CD4-positive, alpha-beta memory T cell (primary cell): ENCODE measurements at regions not wholly inside any gene's neighbourhood (a gene's known extent, or its start where the extent isn't known, plus 50 kb on each side); places are given as distances from the start of the nearest gene placed in this dataset.

Experiments used
- CTCF ChIA-PET: fragments of 350-600 bp; sonication (Branson Sonifier 250); formaldehyde crosslinking; loops from one replicate; lab custom pipeline; 2021; ENCODE audit warnings: inconsistent platforms; ENCODE audit not compliant: partially characterized antibody; lab: Charles Lee
- POLR2A ChIA-PET: fragments of 350-600 bp; sonication (Branson Sonifier 250); formaldehyde crosslinking; loops from one replicate; lab custom pipeline; 2021; ENCODE audit not compliant: partially characterized antibody; lab: Charles Lee
- DNase-seq, 5 donors: peaks; one replicate each; pipeline versions ENCODE4 v3.0.0 to v3.0.0-alpha.2; 2020 to 2022; ENCODE audit warnings: mixed read lengths in 1 of 5
- H3K27ac ChIP-seq: one replicate; pipeline ENCODE4 v1.7.0; 2013; ENCODE audit warnings: low read depth, low read length
- H3K27me3 ChIP-seq: 2 replicates; pipeline ENCODE4 v1.7.0; 2013; ENCODE audit warnings: mild to moderate bottlenecking, low read length, moderate library complexity; ENCODE audit not compliant: insufficient read depth
- H3K36me3 ChIP-seq: 2 replicates; pipeline ENCODE4 v1.7.0; 2013; ENCODE audit warnings: mild to moderate bottlenecking, low read length, moderate library complexity; ENCODE audit not compliant: insufficient read depth
- H3K4me1 ChIP-seq: 2 replicates; pipeline ENCODE4 v1.7.0; 2013; ENCODE audit warnings: mild to moderate bottlenecking, low read length, moderate library complexity; ENCODE audit not compliant: insufficient read depth
- H3K4me3 ChIP-seq, 2 donors: one replicate each; pipeline ENCODE4 v1.7.0; 2013; ENCODE audit warnings: low read length in 2 of 2, mild to moderate bottlenecking in 1 of 2
- H3K9me3 ChIP-seq, 2 donors: one replicate each; pipeline ENCODE4 v1.7.0; 2013; ENCODE audit warnings: low read length in 2 of 2, control low read depth in 1 of 2; ENCODE audit not compliant: control insufficient read depth in 1 of 2
- H3K27ac Mint-ChIP-seq, 7 donors: one replicate each; pipeline ENCODE4 v1.8.0; 2020 to 2021; ENCODE audit warnings: mixed read lengths in 7 of 7, mild to moderate bottlenecking in 6 of 7, inconsistent platforms in 3 of 7, moderate library complexity in 3 of 7
- H3K27me3 Mint-ChIP-seq, 2 donors: one replicate each; pipeline ENCODE4 v1.8.0; 2020 to 2021; ENCODE audit warnings: mixed read lengths in 2 of 2
- H3K36me3 Mint-ChIP-seq, 2 donors: one replicate each; pipeline ENCODE4 v1.8.0; 2020 to 2021; ENCODE audit warnings: mixed read lengths in 2 of 2, inconsistent platforms in 1 of 2, mild to moderate bottlenecking in 1 of 2
- H3K4me1 Mint-ChIP-seq, 4 donors: one replicate each; pipeline ENCODE4 v1.8.0; 2020 to 2021; ENCODE audit warnings: mixed read lengths in 4 of 4, mild to moderate bottlenecking in 1 of 4
- H3K4me3 Mint-ChIP-seq, 8 donors: one replicate each; pipeline ENCODE4 v1.8.0; 2020 to 2021; ENCODE audit warnings: mixed read lengths in 8 of 8, mild to moderate bottlenecking in 7 of 8, moderate library complexity in 6 of 8, inconsistent platforms in 3 of 8
- H3K9me3 Mint-ChIP-seq, 8 donors: one replicate each; pipeline ENCODE4 v1.8.0; 2020 to 2021; ENCODE audit warnings: mixed read lengths in 8 of 8, mild to moderate bottlenecking in 5 of 8, inconsistent platforms in 3 of 8, moderate library complexity in 1 of 8
- intact Hi-C: fragments of 100-400 bp; cut with micrococcal nuclease; formaldehyde crosslinking; loops from one replicate; pipeline ENCODE4 v1.15.1; 2023

GRCh38 chr2:146295080-146295670 lies 1549.7 kb upstream of the ACVR2A start:
- ChIA-PET POLR2A (no interaction called here), CTCF (no interaction called here)
- DNase-seq, result no peak
- Mint-ChIP-seq H3K9me3 (peaks cover 0 to 32% (median 18%) of the 10 kb centered on the region in 8 donors), H3K27me3 (no peaks in the 10 kb centered on the region), H3K27ac (no peak overlapping the region), H3K4me1 (no peaks in the 10 kb centered on the region), H3K36me3 (no peaks in the 10 kb centered on the region), H3K4me3 (no peak overlapping the region)
- H3K27me3 ChIP-seq, result no peaks in the 10 kb centered on the region
- H3K9me3 ChIP-seq, result no peaks in the 10 kb centered on the region
- H3K4me3 ChIP-seq, result no peak overlapping the region
- no peak overlapping the region for H3K27ac ChIP-seq
- no peaks in the 10 kb centered on the region for H3K36me3 ChIP-seq
- intact Hi-C loops, result no loop called here
- H3K4me1 ChIP-seq, result no peaks in the 10 kb centered on the region

DNA sequence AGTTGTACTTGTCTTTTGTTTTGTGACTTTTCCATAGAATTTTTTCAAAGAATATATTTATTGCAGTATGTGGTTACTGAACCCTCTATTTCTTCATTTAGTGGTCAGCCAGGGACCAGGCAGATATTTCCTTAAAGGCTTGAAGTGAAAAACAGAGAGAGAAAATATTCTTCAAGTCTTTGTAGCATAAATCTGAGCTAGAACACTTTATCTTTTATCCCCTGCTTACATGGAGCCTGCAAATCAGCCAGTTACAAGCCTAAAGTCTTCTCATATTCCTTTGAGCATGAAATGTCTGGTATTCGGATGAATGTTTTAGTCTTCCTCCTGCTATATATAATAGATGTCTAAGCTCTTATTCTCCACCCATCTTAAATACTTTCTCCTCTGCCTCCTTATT lies 1557.5 kb upstream of the ACVR2A start:
- Histone ChIP-seq H3K4me1 (no peaks in the 10 kb centered on the region), H3K27me3 (no peaks in the 10 kb centered on the region), H3K4me3 (no peak overlapping the region), H3K36me3 (no peaks in the 10 kb centered on the region), H3K9me3 (no peaks in the 10 kb centered on the region), H3K27ac (no peak overlapping the region)
- H3K27ac Mint-ChIP-seq, result no peak overlapping the region
- no peaks in the 10 kb centered on the region for H3K36me3 Mint-ChIP-seq
- CTCF ChIA-PET, result no interaction called here
- no peak overlapping the region for H3K4me3 Mint-ChIP-seq
- POLR2A ChIA-PET, result no interaction called here
- no peaks in the 10 kb centered on the region for H3K27me3 Mint-ChIP-seq
- no peaks in the 10 kb centered on the region for H3K4me1 Mint-ChIP-seq
- intact Hi-C loops, result no loop called here
- H3K9me3 Mint-ChIP-seq, result peaks cover 0 to 20% (median 9%) of the 10 kb centered on the region in 8 donors
- no peak for DNase-seq

DNA sequence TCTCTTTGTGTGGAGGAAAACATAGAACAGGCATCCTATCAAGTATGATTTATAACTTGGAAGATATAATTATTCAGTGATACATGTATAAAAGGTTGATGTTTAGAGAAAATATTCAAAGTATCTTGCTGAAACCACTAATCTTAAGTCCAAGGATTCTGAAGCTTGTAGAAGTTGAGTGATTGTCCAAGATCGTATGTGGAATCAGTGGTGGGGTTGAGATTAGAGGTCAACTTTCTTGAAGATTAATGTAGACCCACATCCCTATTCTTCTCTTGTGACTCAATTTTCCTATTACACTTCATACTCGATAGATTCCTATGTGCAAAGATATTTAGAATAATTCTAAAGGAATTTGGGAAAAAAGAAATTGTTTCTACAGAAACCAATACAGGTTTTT lies 1565.9 kb upstream of the ACVR2A start:
- peaks cover 0 to 4% (median 0%) of the 10 kb centered on the region in 8 donors for H3K9me3 Mint-ChIP-seq
- H3K4me3 Mint-ChIP-seq, result no peak overlapping the region
- no peaks in the 10 kb centered on the region for H3K4me1 Mint-ChIP-seq
- H3K4me3 ChIP-seq, result no peak overlapping the region
- H3K36me3 Mint-ChIP-seq, result no peaks in the 10 kb centered on the region
- no peaks in the 10 kb centered on the region for H3K36me3 ChIP-seq
- DNase-seq, result no peak
- POLR2A ChIA-PET, result no interaction called here
- intact Hi-C loops, result no loop called here
- no peaks in the 10 kb centered on the region for H3K9me3 ChIP-seq
- H3K27ac Mint-ChIP-seq, result no peak overlapping the region
- CTCF ChIA-PET, result no interaction called here
- H3K27me3 Mint-ChIP-seq, result no peaks in the 10 kb centered on the region
- no peak overlapping the region for H3K27ac ChIP-seq
- H3K4me1 ChIP-seq, result no peaks in the 10 kb centered on the region
- no peaks in the 10 kb centered on the region for H3K27me3 ChIP-seq

- H3K9me3 Mint-ChIP-seq, result peaks cover 0 to 6% (median 0%) of the 10 kb centered on the region in 8 donors
- H3K36me3 Mint-ChIP-seq, result no peaks in the 10 kb centered on the region
- Histone ChIP-seq H3K4me1 (no peaks in the 10 kb centered on the region), H3K27ac (no peak overlapping the region), H3K4me3 (no peak overlapping the region), H3K27me3 (no peaks in the 10 kb centered on the region), H3K9me3 (no peaks in the 10 kb centered on the region), H3K36me3 (no peaks in the 10 kb centered on the region)
- H3K27me3 Mint-ChIP-seq, result no peaks in the 10 kb centered on the region
- ChIA-PET POLR2A (no interaction called here), CTCF (no interaction called here)
- H3K4me3 Mint-ChIP-seq, result no peak overlapping the region
- no peaks in the 10 kb centered on the region for H3K4me1 Mint-ChIP-seq
- intact Hi-C loops, result no loop called here
- no peak overlapping the region for H3K27ac Mint-ChIP-seq
- no peak for DNase-seq
These were observed 1573.5 kb upstream of the ACVR2A start for GRCh38 chr2:146271131-146271831.

GRCh38 chr2:146270618-146271017 lies 1574.2 kb upstream of the ACVR2A start:
- DNase-seq, result no peak
- intact Hi-C loops, result no loop called here
- no peaks in the 10 kb centered on the region for H3K36me3 Mint-ChIP-seq
- H3K27ac ChIP-seq, result no peak overlapping the region
- ChIA-PET CTCF (no interaction called here), POLR2A (no interaction called here)
- H3K27ac Mint-ChIP-seq, result no peak overlapping the region
- no peaks in the 10 kb centered on the region for H3K4me1 ChIP-seq
- no peak overlapping the region for H3K4me3 ChIP-seq
- no peaks in the 10 kb centered on the region for H3K36me3 ChIP-seq
- no peaks in the 10 kb centered on the region for H3K27me3 ChIP-seq
- H3K9me3 Mint-ChIP-seq, result peaks cover 0 to 6% (median 0%) of the 10 kb centered on the region in 8 donors
- no peaks in the 10 kb centered on the region for H3K27me3 Mint-ChIP-seq
- H3K9me3 ChIP-seq, result no peaks in the 10 kb centered on the region
- H3K4me3 Mint-ChIP-seq, result no peak overlapping the region
- no peaks in the 10 kb centered on the region for H3K4me1 Mint-ChIP-seq

DNA sequence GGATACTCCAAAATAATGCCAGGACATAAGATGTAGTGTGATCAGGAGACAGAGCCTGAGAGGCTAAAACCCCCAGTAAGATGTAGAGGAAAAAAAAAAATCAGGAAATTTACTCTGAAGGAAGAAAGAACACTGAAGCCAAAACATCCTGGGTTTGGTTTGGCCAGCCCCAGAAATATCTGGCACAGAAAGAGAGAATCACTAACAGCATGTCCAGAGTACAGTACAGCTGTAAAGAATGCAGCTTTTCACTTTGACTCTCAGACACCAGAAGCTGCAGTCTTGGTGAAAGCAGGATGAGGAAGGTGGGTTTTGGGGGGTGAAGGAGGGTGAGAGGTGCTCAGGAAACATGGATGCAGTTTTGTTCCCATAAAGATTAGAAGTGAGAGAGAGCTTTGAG lies 1577.7 kb upstream of the ACVR2A start:
- POLR2A ChIA-PET, result no interaction called here
- no peaks in the 10 kb centered on the region for H3K36me3 ChIP-seq
- intact Hi-C loops, result no loop called here

GRCh38 chr2:146265656-146266055 lies 1579.2 kb upstream of the ACVR2A start:
- H3K4me3 Mint-ChIP-seq, result no peak overlapping the region
- H3K27me3 Mint-ChIP-seq, result no peaks in the 10 kb centered on the region
- H3K9me3 Mint-ChIP-seq, result peaks cover 0 to 11% (median 1%) of the 10 kb centered on the region in 8 donors
- no peak overlapping the region for H3K4me3 ChIP-seq
- H3K27me3 ChIP-seq, result no peaks in the 10 kb centered on the region
- H3K4me1 Mint-ChIP-seq, result no peaks in the 10 kb centered on the region
- DNase-seq, result no peak
- H3K36me3 ChIP-seq, result no peaks in the 10 kb centered on the region
- H3K27ac ChIP-seq, result no peak overlapping the region
- no peaks in the 10 kb centered on the region for H3K9me3 ChIP-seq
- CTCF ChIA-PET, result no interaction called here
- POLR2A ChIA-PET, result no interaction called here
- intact Hi-C loops, result no loop called here
- no peaks in the 10 kb centered on the region for H3K36me3 Mint-ChIP-seq
- H3K27ac Mint-ChIP-seq, result no peak overlapping the region
- no peaks in the 10 kb centered on the region for H3K4me1 ChIP-seq

More for the DNA sequence above, 1577.7 kb upstream of the ACVR2A start:
- Histone ChIP-seq H3K27ac (no peak overlapping the region), H3K4me1 (no peaks in the 10 kb centered on the region), H3K27me3 (no peaks in the 10 kb centered on the region), H3K4me3 (no peak overlapping the region), H3K9me3 (no peaks in the 10 kb centered on the region)
- no peak for DNase-seq
- H3K27ac Mint-ChIP-seq, result peak overlapping the region in 1 of 7 donors; percentile 48
- H3K9me3 Mint-ChIP-seq, result peaks cover 0 to 11% (median 0%) of the 10 kb centered on the region in 8 donors
- H3K4me1 Mint-ChIP-seq, result no peaks in the 10 kb centered on the region
- H3K4me3 Mint-ChIP-seq, result no peak overlapping the region
- H3K36me3 Mint-ChIP-seq, result no peaks in the 10 kb centered on the region
- CTCF ChIA-PET, result no interaction called here
- H3K27me3 Mint-ChIP-seq, result no peaks in the 10 kb centered on the region
